ENCODE measurements at regions not wholly inside any gene's neighbourhood (a gene's known extent, or its start where the extent isn't known, plus 50 kb on each side); places are given as distances from the start of the nearest gene placed in this dataset.

DNA sequence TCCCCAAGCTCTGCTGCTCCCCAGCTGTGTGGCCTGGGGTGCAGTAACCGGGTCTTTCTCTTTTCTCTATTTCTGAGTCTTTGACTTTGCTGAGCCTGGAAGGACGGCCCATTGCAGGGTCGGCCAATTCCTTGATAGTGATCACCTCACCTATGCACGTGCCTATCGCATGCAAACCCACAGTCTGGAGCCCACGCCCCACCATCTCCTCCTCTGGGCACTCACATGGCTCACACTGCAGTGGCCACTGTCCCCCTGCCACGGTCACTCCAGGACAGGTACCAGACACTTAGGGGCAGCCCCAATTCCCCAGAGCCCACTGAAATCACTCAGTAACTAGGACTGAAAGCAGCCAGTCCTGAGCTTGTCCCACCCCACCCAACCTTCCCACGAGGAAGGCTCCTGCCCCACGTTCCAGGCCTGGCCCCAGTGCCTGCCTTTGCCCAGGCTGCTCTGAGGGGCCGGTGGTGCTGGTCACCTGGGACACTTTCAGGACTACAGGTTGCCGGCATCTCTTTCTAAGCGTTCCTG is 137.6 kb downstream of the TEX29 start:
- TF ChIP-seq CTCF (conservative IDR thresholded peaks at IDR 0.05 in 1 of 2, IDR thresholded peaks at IDR 0.05 in 1 of 2; ENCODE audit: low read depth in 1 of 2, low read length in 2 of 2), result no peak
- TF ChIP-seq EZH2 (IDR thresholded peaks at IDR 0.05; ENCODE audit: low read length, missing control alignments), result no peak
